MM.1S (cell line): ENCODE measurements at regions not wholly inside any gene's neighbourhood (a gene's known extent, or its start where the extent isn't known, plus 50 kb on each side); places are given as distances from the start of the nearest gene placed in this dataset.

Source experiments
- DNase-seq: peaks from one replicate; pipeline ENCODE4 v3.0.0-alpha.2; 2015
- H2AFZ ChIP-seq: fragments of 300-600 bp; sonication (generic); 2 replicates; pipeline ENCODE4 v1.6.0; 2016; ENCODE audit warnings: antibody characterized with exemption, low read length
- H3F3A ChIP-seq: fragments of 300-600 bp; sonication (generic); 2 replicates; pipeline ENCODE4 v1.6.1; 2016; ENCODE audit warnings: mild to moderate bottlenecking, antibody characterized with exemption, low read length, moderate library complexity, mixed read lengths; ENCODE audit not compliant: insufficient read depth
- H3K27ac ChIP-seq: fragments of 300-600 bp; sonication (generic); 2 replicates; pipeline ENCODE4 v1.5.1; 2016; ENCODE audit warnings: mild to moderate bottlenecking, low read length
- H3K27me3 ChIP-seq: fragments of 300-600 bp; sonication (generic); replicated peaks from 2 replicates; pipeline ENCODE4 v1.6.0; 2016; ENCODE audit warnings: low read length; ENCODE audit not compliant: insufficient read depth
- H3K36me3 ChIP-seq: fragments of 300-600 bp; sonication (generic); replicated peaks from 2 replicates; pipeline ENCODE4 v1.6.1; 2016; ENCODE audit warnings: mild to moderate bottlenecking, low read length, mixed read lengths; ENCODE audit not compliant: insufficient read depth
- H3K4me1 ChIP-seq: fragments of 300-600 bp; sonication (generic); 2 replicates; pipeline ENCODE4 v1.6.1; 2016; ENCODE audit warnings: low read length, mixed read lengths
- H3K4me2 ChIP-seq: fragments of 300-600 bp; sonication (generic); 2 replicates; pipeline ENCODE4 v1.6.0; 2016; ENCODE audit warnings: low read depth, low read length
- H3K4me3 ChIP-seq: fragments of 300-600 bp; sonication (generic); 2 replicates; pipeline ENCODE4 v1.5.1; 2016; ENCODE audit warnings: low read length, mixed read lengths
- H3K79me2 ChIP-seq: fragments of 300-600 bp; sonication (generic); 2 replicates; pipeline ENCODE4 v1.6.1; 2016; ENCODE audit warnings: mixed run types, low read length, mixed read lengths
- H3K9ac ChIP-seq: fragments of 300-600 bp; sonication (generic); 2 replicates; pipeline ENCODE4 v1.6.1; 2016; ENCODE audit warnings: low read length, mixed read lengths
- H3K9me2 ChIP-seq: fragments of 300-600 bp; sonication (generic); replicated peaks from 2 replicates; pipeline ENCODE4 v1.6.1; 2016; ENCODE audit warnings: mild to moderate bottlenecking, low read length, mixed read lengths; ENCODE audit not compliant: insufficient read depth
- H3K9me3 ChIP-seq: fragments of 300-600 bp; sonication (generic); replicated peaks from 2 replicates; pipeline ENCODE4 v1.6.1; 2016; ENCODE audit warnings: mild to moderate bottlenecking, low read length, mixed read lengths; ENCODE audit not compliant: insufficient read depth
- H4K20me1 ChIP-seq: fragments of 300-600 bp; sonication (generic); 2 replicates; pipeline ENCODE4 v1.6.1; 2016; ENCODE audit warnings: mild to moderate bottlenecking, low read length, moderate library complexity, mixed read lengths; ENCODE audit not compliant: insufficient read depth
- CTCF ChIP-seq: fragments of 300-600 bp; sonication (generic); IDR thresholded peaks from 2 replicates; pipeline ENCODE4 v1.5.1; 2016; ENCODE audit warnings: antibody characterized with exemption, low read length, mixed read lengths
- EZH2 ChIP-seq: fragments of 300-600 bp; sonication (generic); optimal IDR thresholded peaks from 2 replicates; pipeline ENCODE3; 2017; ENCODE audit warnings: low read depth, mild to moderate bottlenecking, antibody characterized with exemption, low read length, mixed read lengths
- EZH2phosphoT487 ChIP-seq: fragments of 300-600 bp; sonication (generic); IDR thresholded peaks from 2 replicates; pipeline ENCODE4 v1.6.1; 2018; ENCODE audit warnings: antibody characterized with exemption, low read length

GRCh38 chr5:27158171-27158570 lies 119.8 kb upstream of the CDH9 start:
- H3K9me2 ChIP-seq, result no peaks in the 10 kb centered on the region
- no peaks in the 10 kb centered on the region for H3K27me3 ChIP-seq
- H3F3A ChIP-seq, result no peaks in the 10 kb centered on the region
- H2AFZ ChIP-seq, result no peak overlapping the region
- no peaks in the 10 kb centered on the region for H3K79me2 ChIP-seq
- TF ChIP-seq EZH2 (no peak), EZH2phosphoT487 (no peak), CTCF (no peak)
- H3K4me2 ChIP-seq, result no peak overlapping the region
- H3K9me3 ChIP-seq, result no peaks in the 10 kb centered on the region
- no peaks in the 10 kb centered on the region for H3K4me1 ChIP-seq
- H3K27ac ChIP-seq, result no peak overlapping the region
- no peak for DNase-seq
- no peaks in the 10 kb centered on the region for H4K20me1 ChIP-seq
- H3K36me3 ChIP-seq, result no peaks in the 10 kb centered on the region
- no peak overlapping the region for H3K4me3 ChIP-seq
- H3K9ac ChIP-seq, result no peak overlapping the region

- Histone ChIP-seq H4K20me1 (no peaks in the 10 kb centered on the region), H3K27ac (no peak overlapping the region), H3K9me3 (no peaks in the 10 kb centered on the region), H3K9ac (no peak overlapping the region), H3K4me1 (no peaks in the 10 kb centered on the region), H2AFZ (no peak overlapping the region), H3K27me3 (no peaks in the 10 kb centered on the region), H3F3A (no peaks in the 10 kb centered on the region), H3K36me3 (no peaks in the 10 kb centered on the region), H3K79me2 (no peaks in the 10 kb centered on the region), H3K4me3 (no peak overlapping the region), H3K9me2 (no peaks in the 10 kb centered on the region), H3K4me2 (no peak overlapping the region)
- DNase-seq, result no peak
- TF ChIP-seq CTCF, result no peak
- TF ChIP-seq EZH2phosphoT487, result no peak
- TF ChIP-seq EZH2, result no peak
Observed at GRCh38 chr5:27144456-27144855, 106.1 kb upstream of the CDH9 start.

- TF ChIP-seq EZH2 (no peak), EZH2phosphoT487 (no peak), CTCF (no peak)
- H3K27ac ChIP-seq, result no peak overlapping the region
- no peak overlapping the region for H2AFZ ChIP-seq
- H4K20me1 ChIP-seq, result no peaks in the 10 kb centered on the region
- no peaks in the 10 kb centered on the region for H3K9me2 ChIP-seq
- no peak for DNase-seq
- H3F3A ChIP-seq, result no peaks in the 10 kb centered on the region
- H3K36me3 ChIP-seq, result no peaks in the 10 kb centered on the region
- no peaks in the 10 kb centered on the region for H3K27me3 ChIP-seq
- H3K4me1 ChIP-seq, result no peaks in the 10 kb centered on the region
- no peaks in the 10 kb centered on the region for H3K79me2 ChIP-seq
- no peak overlapping the region for H3K4me2 ChIP-seq
- no peaks in the 10 kb centered on the region for H3K9me3 ChIP-seq
- no peak overlapping the region for H3K9ac ChIP-seq
- no peak overlapping the region for H3K4me3 ChIP-seq
Observed at GRCh38 chr5:27140831-27141230, 102.4 kb upstream of the CDH9 start.

- Histone ChIP-seq H4K20me1 (no peaks in the 10 kb centered on the region), H3K4me3 (no peak overlapping the region), H2AFZ (no peak overlapping the region), H3K9me3 (no peaks in the 10 kb centered on the region), H3K9ac (no peak overlapping the region), H3K4me1 (no peaks in the 10 kb centered on the region), H3K27me3 (no peaks in the 10 kb centered on the region), H3K27ac (no peak overlapping the region), H3K4me2 (no peak overlapping the region), H3K9me2 (no peaks in the 10 kb centered on the region), H3F3A (no peaks in the 10 kb centered on the region), H3K36me3 (no peaks in the 10 kb centered on the region), H3K79me2 (no peaks in the 10 kb centered on the region)
- TF ChIP-seq EZH2phosphoT487 (no peak), CTCF (no peak), EZH2 (no peak)
- DNase-seq, result no peak
Observed at GRCh38 chr5:27130587-27130986, 92.2 kb upstream of the CDH9 start.
